ENCODE measurements at regions not wholly inside any gene's neighbourhood (a gene's known extent, or its start where the extent isn't known, plus 50 kb on each side); places are given as distances from the start of the nearest gene placed in this dataset.

DNA sequence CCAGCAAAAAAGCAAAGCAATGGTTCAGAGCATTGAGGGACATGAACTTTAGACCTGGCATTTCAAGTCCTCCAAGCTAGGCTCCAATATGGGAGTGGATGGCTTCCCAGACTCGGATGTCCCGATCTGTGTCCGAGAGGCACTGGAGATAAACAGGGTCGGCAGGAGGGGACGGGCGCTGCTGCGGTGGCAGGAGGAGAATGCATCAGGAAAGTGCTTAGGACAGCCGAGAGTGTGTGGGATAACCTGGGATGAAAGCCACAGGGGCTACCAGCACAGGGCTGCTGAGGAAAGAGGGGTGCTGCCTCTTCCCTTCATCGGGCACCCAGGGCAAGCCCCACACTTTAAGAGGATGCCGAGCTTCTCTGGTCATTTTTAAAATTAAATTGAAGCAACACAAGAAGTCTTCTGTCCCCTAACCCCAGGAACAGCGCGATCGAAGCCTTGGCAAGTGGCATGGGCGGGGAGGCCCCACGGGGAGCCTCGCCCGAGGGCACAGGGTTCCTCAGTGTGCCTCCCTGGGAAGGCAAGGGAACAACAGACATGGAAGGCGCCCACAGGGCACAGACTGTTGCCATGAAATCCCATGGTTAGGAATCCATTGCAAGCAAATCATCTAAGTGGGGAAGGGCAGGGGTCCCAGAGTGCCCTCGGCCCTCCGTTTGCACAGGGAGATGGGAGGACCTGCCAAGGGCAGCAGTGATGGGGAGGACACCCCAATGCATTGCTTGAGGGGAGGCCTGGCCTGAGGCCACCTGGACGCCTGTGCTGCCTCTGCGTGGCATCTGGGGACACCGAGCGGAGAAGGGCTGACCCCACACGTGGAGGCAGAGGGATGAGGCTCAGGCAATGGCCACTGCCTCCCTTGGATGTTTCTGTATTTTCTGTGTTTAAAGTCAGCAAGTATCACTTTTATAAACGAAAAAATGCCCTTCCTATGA lies 78.5 kb upstream of the GPC1 start:
- DNase-seq (ENCODE audit: low read depth), result no peak
- H3K4me3 ChIP-seq (ENCODE audit: low read length), result no peak overlapping the region
- TF ChIP-seq, protein P1, sequence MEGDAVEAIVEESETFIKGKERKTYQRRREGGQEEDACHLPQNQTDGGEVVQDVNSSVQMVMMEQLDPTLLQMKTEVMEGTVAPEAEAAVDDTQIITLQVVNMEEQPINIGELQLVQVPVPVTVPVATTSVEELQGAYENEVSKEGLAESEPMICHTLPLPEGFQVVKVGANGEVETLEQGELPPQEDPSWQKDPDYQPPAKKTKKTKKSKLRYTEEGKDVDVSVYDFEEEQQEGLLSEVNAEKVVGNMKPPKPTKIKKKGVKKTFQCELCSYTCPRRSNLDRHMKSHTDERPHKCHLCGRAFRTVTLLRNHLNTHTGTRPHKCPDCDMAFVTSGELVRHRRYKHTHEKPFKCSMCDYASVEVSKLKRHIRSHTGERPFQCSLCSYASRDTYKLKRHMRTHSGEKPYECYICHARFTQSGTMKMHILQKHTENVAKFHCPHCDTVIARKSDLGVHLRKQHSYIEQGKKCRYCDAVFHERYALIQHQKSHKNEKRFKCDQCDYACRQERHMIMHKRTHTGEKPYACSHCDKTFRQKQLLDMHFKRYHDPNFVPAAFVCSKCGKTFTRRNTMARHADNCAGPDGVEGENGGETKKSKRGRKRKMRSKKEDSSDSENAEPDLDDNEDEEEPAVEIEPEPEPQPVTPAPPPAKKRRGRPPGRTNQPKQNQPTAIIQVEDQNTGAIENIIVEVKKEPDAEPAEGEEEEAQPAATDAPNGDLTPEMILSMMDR (IDR thresholded peaks at IDR 0.05; ENCODE audit: insufficient read depth, low read depth, low read length, missing control alignments), result no peak

GRCh38 chr2:240357641-240358012 lies 77.8 kb upstream of the GPC1 start:
- TF ChIP-seq, protein P1 (IDR thresholded peaks at IDR 0.05; ENCODE audit: insufficient read depth, low read depth, low read length, missing control alignments), result no peak
- H3K4me3 ChIP-seq (ENCODE audit: low read length), result no peak overlapping the region
- no peak for DNase-seq (ENCODE audit: low read depth)

GRCh38 chr2:240358080-240358479 lies 77.4 kb upstream of the GPC1 start:
- DNase-seq (ENCODE audit: low read depth), result no peak
- H3K4me3 ChIP-seq (ENCODE audit: low read length), result no peak overlapping the region
- TF ChIP-seq, protein P1 (IDR thresholded peaks at IDR 0.05; ENCODE audit: insufficient read depth, low read depth, low read length, missing control alignments), result no peak

DNA sequence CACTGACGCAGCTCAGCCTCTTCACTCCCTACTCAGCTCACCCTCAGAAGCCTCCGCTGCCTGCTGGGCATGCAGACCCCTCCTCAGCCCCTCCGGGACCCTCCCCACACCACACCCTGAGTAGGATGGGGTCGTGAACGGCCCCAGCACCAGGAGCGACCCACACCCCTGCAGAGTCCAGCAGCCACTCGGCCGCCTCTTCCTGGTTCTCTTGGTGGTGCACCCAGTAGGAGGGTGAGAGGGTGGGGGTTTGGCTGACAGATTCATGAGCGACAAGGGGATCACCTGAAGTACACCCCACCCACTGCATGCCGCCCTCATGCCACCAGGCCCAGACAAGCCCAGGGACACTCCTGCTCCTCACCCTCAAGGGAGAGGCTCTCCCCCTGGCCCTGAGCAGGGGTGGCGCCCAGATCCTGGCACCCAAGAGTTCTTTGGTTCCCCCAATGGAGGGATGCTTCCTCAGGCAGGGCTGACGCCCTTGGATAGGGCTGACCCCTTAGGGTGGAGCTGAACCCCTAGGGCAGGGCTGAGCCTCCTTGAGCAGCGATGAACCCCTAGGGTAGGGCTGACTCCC lies 76.6 kb upstream of the GPC1 start:
- no peak for DNase-seq (ENCODE audit: low read depth)
- no peak overlapping the region for H3K4me3 ChIP-seq (ENCODE audit: low read length)
- TF ChIP-seq, protein P1 (IDR thresholded peaks at IDR 0.05; ENCODE audit: insufficient read depth, low read depth, low read length, missing control alignments), result no peak

DNA sequence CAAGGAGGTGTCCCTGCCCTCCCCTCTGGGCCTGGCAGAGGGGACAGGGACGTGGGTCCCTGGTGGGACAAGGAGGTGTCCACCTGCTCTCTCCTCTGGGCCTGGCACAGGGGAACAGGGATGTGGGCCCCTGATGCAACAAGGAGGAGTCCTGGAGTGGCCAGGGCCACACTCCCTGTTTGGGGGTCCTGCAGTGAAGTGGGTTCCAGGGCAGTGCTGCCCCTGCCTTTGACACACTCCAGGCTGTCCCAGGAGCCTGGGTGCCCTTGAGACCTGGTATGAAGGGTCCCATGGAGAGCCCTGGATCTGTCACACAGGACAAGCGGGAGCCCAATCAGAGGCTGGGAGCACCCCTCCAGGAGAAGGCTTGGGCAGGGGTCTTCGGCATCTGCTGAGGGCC lies 75.8 kb upstream of the GPC1 start:
- no peak overlapping the region for H3K4me3 ChIP-seq (ENCODE audit: low read length)
- no peak for DNase-seq (ENCODE audit: low read depth)
- TF ChIP-seq, protein P1 (IDR thresholded peaks at IDR 0.05; ENCODE audit: insufficient read depth, low read depth, low read length, missing control alignments), result no peak

- TF ChIP-seq, protein P1 (IDR thresholded peaks at IDR 0.05; ENCODE audit: insufficient read depth, low read depth, low read length, missing control alignments), result no peak
- DNase-seq (ENCODE audit: low read depth), result no peak
- H3K4me3 ChIP-seq (ENCODE audit: low read length), result no peak overlapping the region
Observed at GRCh38 chr2:240360645-240361475, 74.6 kb upstream of the GPC1 start.

All from epithelial cell of esophagus (primary cell).